Skeletal muscle cell (primary cell): ENCODE measurements at regions not wholly inside any gene's neighbourhood (a gene's known extent, or its start where the extent isn't known, plus 50 kb on each side); places are given as distances from the start of the nearest gene placed in this dataset.
"Not testable (repeated sequence)": the region's sequence is repeated elsewhere in the genome, so short reads cannot be mapped to it uniquely, and the experiment has no call there.

Source experiments
- DNase-seq: peaks from one replicate; pipeline ENCODE4 v3.0.0-alpha.2; 2010; ENCODE audit warnings: low read depth
- H3K4me3 ChIP-seq: 2 replicates; pipeline ENCODE4 v1.5.1; 2011; ENCODE audit warnings: low read depth, mild to moderate bottlenecking, control low read depth, low read length, moderate library complexity

GRCh38 chr18:29449424-29449823 is 1272.5 kb upstream of the CDH2 start:
- no peak overlapping the region for H3K4me3 ChIP-seq
- DNase-seq = peak; percentile 0

GRCh38 chr18:29439398-29439797 is 1262.5 kb upstream of the CDH2 start:
- H3K4me3 ChIP-seq = no peak overlapping the region
- DNase-seq = no peak

DNA sequence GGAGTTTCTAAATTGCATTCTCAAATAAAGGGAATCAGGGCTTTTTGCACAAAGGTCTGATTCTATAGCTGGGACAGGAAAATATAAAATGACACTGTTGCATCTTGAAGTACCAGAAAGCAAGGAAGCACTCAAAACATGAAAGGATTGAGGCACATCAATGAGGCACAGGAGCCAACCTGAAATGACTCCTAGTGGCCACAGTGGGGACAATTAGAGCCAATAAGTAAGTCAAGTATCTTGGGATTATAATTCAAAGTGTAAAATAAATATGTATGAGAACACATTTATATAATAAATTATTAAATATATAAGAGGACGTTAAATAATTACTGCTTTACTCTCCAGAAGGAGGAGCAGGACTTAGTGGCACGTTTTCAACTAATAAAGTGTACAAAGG is 1259.5 kb upstream of the CDH2 start:
- DNase-seq = no peak
- no peak overlapping the region for H3K4me3 ChIP-seq

DNA sequence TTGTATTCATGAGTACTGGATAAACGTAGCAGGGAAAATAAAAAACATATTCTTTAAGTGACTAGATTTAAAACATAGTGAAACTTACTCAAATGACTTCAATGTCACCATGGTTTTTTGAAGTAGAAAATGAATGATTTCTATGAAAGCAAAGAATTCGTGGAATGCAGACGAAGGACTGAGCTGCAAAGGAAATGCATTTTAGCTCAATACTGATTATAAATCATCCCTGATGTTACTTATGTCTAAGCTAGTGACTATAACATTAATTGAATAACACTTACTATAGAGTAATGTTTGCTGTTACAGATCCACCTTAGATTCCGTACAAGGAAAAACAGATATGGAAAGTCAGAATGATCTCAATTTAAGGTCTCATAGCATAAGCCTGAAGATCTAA is 1257.7 kb upstream of the CDH2 start:
- no peak overlapping the region for H3K4me3 ChIP-seq
- no peak for DNase-seq

DNA sequence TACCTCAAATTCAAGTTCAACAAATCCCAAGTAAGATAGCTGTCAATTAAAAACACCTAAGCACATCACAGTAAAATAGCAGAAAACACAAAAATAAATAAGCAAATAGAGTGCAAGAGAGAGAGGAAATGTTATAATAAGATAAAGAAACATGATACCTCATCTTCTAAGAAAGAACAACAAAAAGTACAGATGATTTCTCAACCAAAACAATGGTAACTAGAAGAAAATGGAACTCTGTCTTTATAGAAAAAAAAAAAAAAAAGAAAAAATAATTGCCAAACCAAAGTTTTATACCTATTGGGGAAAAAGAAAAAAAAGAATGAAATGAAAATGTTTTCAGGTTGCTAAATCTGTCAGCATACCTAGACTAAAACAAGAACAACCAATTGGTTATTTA is 1253.5 kb upstream of the CDH2 start:
- no peak overlapping the region for H3K4me3 ChIP-seq
- peak; percentile 2 for DNase-seq

- no peak overlapping the region for H3K4me3 ChIP-seq
- DNase-seq = peak; percentile 51
Observed at GRCh38 chr18:29418136-29418535, 1241.2 kb upstream of the CDH2 start.

- DNase-seq = no peak
Observed at GRCh38 chr18:29406996-29407395, 1230.1 kb upstream of the CDH2 start.

DNA sequence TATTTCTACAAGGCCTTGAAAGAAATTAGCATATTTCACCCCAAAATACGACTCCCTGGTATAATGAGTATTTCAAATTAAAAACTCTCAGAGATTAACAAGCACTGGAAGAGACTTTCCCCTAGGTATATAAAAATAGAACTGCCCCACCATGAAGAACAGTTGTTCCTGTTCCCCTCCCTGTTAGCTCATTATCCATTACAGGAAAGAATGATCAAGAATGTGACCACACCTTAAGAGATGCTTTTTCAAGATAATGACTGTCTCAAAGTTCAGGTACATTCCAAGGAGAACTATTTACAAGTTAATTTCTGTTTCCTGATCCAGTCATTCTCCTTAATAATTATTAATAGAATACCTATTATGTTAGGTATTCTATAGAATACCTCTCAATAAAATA is 1220.6 kb upstream of the CDH2 start:
- H3K4me3 ChIP-seq = no peak overlapping the region
- no peak for DNase-seq

More at GRCh38 chr18:29406996-29407395, 1230.1 kb upstream of the CDH2 start:
- no peak overlapping the region for H3K4me3 ChIP-seq

DNA sequence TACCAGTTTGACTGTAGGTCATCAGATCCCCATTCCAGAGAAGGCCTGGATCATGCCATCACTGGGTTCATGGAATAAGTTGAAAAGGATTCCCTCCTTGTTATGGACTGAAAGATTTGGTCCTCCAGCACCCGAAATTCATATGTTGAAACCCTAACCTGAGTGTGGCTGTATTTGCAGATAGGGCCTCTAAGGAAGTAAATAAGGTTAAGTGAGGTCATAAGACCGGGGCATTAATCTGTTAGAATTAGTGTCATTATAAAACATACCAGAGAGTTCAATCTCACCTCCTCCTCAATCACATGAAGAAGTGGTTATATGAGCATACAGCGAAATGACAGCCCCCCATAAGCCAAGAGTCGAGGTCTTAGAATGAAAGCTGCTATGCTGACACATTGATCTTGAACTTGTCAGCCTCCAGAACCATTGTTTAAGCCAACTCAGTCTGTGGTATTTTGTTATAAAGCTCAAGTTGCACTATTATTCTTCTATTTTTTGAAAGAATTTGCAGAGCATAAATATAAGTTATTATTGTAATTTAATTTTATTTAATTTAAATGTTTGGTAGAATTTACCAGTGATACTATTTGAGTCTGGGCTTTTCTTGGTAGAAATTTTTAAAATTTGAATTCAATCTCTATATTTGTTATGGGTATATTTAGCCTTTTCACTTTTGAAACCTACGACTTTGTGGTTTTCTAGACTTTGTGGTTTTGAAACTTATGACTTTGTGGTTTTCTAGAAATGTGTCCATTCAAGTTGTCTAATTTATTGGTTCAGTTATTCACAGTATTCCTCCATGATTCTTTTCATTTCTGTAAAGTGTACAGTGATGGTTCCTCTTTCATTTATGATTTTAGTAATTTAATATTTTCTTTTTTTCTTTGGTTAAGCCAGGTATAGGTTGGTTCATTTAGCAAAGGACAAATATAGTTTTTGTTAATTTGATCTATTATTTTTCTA is 1206.7 kb upstream of the CDH2 start:
- DNase-seq = no peak
- H3K4me3 ChIP-seq = no peak overlapping the region

GRCh38 chr18:29378651-29379136 is 1201.8 kb upstream of the CDH2 start:
- no peak for DNase-seq
- H3K4me3 ChIP-seq = no peak overlapping the region

DNA sequence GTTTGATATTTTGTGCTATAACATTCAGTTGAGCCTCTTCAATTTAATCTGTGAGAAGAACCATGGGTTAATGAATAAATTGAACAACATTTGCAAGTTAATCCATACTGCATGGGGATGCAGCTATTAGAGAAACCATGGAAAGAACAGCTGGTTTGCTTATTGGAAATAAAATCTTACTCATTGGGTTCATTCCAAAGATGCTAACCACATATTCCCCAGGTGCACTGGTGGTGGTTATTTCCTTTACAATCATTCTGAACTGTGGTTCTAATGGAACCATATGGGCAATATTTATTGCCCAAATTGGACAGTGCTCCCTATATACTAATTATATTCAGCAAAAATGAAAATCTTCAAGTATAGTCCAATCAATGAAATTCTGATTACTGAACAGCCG is 1200.4 kb upstream of the CDH2 start:
- no peak overlapping the region for H3K4me3 ChIP-seq
- peak; percentile 45 for DNase-seq

GRCh38 chr18:29373000-29373399 is 1196.1 kb upstream of the CDH2 start:
- DNase-seq = no peak

DNA sequence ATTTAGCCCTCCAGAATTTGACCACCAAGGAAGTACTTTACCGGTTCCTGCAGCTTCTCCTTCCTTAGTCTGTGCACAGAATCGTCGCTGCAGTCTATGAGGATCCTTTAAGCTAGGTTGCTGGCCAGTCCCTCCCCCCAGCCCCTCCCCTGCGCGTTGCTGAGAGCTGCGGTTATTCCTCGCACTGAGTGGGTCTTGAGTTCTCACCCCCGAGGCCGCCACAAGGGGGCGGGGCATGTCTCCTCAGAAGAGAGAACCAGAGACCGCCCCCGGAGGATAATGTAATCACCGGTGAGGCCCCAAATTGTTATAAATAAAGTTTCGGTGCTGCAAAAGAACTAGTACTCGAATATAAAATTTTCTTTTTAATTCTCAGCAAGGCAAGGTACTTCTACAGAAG is 1184.9 kb upstream of the CDH2 start:
- no peak for DNase-seq
- no peak overlapping the region for H3K4me3 ChIP-seq

More at GRCh38 chr18:29373000-29373399, 1196.1 kb upstream of the CDH2 start:
- no peak overlapping the region for H3K4me3 ChIP-seq

DNA sequence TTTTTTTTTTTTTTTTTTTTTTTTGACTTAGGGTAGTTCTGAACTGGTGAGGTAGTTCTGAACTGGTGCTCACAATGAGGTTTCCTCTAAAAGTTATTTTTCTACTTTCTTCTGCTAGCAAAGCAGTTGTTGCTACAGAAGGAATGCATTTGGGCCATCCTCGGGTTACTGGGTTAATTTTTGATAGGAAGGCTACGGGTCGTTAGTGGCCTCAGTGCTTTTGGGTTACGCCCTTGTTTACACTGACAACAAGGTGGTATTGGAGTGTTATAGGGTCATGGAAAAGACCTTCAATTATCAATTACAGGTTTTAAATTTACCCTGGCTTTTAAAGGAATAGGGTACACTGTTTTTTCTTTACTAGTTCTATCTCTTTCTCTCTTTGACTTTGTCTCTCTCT is 1183.7 kb upstream of the CDH2 start:
- not testable (repeated sequence) for H3K4me3 ChIP-seq, DNase-seq

DNA sequence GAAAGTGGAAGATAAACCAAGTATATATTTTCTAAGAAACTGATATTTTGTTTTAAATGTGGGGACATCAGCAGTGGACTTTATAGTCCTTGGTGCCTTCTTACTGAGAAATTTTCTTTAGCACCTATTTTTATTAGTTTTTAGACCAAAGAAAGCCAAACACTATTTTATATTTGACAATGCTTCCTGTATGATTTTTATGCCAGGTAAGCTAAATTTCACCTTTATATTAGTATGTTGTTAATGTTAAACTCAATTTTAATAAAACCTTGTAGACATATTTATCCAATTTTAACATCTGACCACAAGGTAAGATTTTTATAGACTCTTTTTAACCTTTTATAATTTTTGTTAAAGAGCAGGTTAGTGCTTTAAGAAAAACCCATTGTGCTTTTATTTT is 1182.3 kb upstream of the CDH2 start:
- DNase-seq, H3K4me3 ChIP-seq: not testable (repeated sequence)

DNA sequence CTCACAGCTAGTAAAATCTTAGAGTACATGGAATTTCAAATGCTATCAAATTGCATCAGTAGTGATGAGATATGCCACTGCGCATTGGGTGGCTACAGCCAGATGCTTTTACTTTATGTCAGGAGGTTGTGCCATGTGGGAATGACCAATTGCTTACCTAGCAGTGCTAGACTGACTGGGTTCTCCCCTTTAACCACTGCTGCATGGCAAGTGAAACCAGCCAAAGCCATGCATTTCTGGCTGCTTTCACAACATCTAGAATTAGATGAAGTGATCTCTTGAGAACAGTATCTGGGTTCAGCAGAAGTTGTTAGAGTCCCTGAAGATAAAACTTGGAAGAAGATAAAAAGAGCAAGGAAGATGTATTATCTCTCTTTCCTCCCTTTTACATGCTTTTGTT is 1174.2 kb upstream of the CDH2 start:
- no peak for DNase-seq
- no peak overlapping the region for H3K4me3 ChIP-seq

DNA sequence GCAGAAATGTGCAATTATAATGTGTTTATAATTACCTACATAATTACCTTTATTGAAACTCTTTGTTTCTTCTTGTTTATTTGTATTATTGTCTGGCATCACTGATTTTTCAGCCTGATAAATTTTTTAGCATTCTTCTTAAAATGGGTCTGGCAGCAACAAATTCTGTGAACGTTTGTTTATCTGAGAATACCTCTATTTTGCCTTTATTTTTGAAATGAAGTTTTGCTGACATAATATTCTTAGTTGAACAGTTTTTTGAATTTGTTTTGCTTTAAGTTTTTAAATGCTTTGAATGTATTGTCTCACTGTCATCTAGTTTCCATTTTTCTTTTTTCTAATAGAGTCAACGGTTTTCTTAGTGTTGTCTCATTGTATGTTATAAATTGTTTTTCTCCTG is 1152.0 kb upstream of the CDH2 start:
- DNase-seq = no peak
- no peak overlapping the region for H3K4me3 ChIP-seq

- no peak for DNase-seq
- H3K4me3 ChIP-seq = no peak overlapping the region
Observed at GRCh38 chr18:29326214-29326613, 1149.3 kb upstream of the CDH2 start.

- H3K4me3 ChIP-seq = no peak overlapping the region
- no peak for DNase-seq
Observed at GRCh38 chr18:29321561-29321960, 1144.6 kb upstream of the CDH2 start.

DNA sequence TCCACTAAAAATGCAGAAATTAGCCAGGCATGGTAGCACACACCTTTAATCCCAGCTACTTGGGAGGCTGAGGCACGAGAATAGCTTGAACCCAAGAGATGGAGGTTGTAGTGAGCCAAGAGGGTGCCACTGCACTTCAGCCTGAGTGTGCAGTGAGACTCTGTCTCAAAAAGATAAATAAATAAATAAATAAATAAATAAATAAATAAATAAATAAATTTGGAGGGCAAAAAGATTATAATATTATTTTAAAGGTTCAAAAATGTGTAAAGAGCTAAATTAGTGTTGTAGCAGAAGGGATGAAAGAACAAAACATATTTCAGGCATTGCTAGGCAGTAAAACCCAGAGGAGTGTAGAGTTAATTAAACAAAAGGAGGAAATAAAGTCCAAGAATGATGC is 1136.4 kb upstream of the CDH2 start:
- no peak for DNase-seq
- no peak overlapping the region for H3K4me3 ChIP-seq

- no peak overlapping the region for H3K4me3 ChIP-seq
- no peak for DNase-seq
Observed at GRCh38 chr18:29311580-29311979, 1134.7 kb upstream of the CDH2 start.
